ENCODE measurements at regions not wholly inside any gene's neighbourhood (a gene's known extent, or its start where the extent isn't known, plus 50 kb on each side); places are given as distances from the start of the nearest gene placed in this dataset.

GRCh38 chr6:3937438-3937837 is 88.3 kb downstream of the FAM50B start:
- DNase-seq, result no peak
- Histone ChIP-seq H3K4me1 (no peaks in the 10 kb centered on the region), H3K27ac (no peak overlapping the region), H3K4me3 (no peak overlapping the region), H3K36me3 (no peaks in the 10 kb centered on the region), H3K27me3 (peaks cover 0 to 33% (median 0%) of the 10 kb centered on the region in 4 donors), H3K9me3 (no peaks in the 10 kb centered on the region)
- no peak for TF ChIP-seq CTCF (IDR thresholded peaks at IDR 0.05)
- no peak for TF ChIP-seq POLR2A (IDR thresholded peaks at IDR 0.05)
- 69 to 85% methylated on average over 2 of the region's 2 CpGs for WGBS, 2 donors
- intact Hi-C loops (cut with DNase I), result no loop called here

- intact Hi-C loops (cut with DNase I), result no loop called here
These were observed 89.7 kb downstream of the FAM50B start for GRCh38 chr6:3938715-3939367.

GRCh38 chr6:3939368-3939958 is 90.3 kb downstream of the FAM50B start:
- no peak for DNase-seq
- Histone ChIP-seq H3K27ac (no peak overlapping the region), H3K4me1 (no peaks in the 10 kb centered on the region), H3K4me3 (no peak overlapping the region), H3K36me3 (no peaks in the 10 kb centered on the region), H3K27me3 (peaks cover 0 to 33% (median 0%) of the 10 kb centered on the region in 4 donors), H3K9me3 (no peaks in the 10 kb centered on the region)
- 90 to 100% methylated on average over 2 of the region's 7 CpGs for WGBS, 2 donors
- TF ChIP-seq CTCF (IDR thresholded peaks at IDR 0.05) (no peak), POLR2A (IDR thresholded peaks at IDR 0.05) (no peak)
- intact Hi-C loops (cut with DNase I), result no loop called here

More at GRCh38 chr6:3938715-3939367, 89.7 kb downstream of the FAM50B start:
- TF ChIP-seq POLR2A (IDR thresholded peaks at IDR 0.05) (no peak), CTCF (IDR thresholded peaks at IDR 0.05) (no peak)
- Histone ChIP-seq H3K27ac (no peak overlapping the region), H3K4me1 (no peaks in the 10 kb centered on the region), H3K36me3 (no peaks in the 10 kb centered on the region), H3K4me3 (no peak overlapping the region), H3K9me3 (no peaks in the 10 kb centered on the region), H3K27me3 (peaks cover 0 to 33% (median 0%) of the 10 kb centered on the region in 4 donors)
- DNase-seq, result no peak
- 81 to 98% methylated on average over 4 of the region's 4 CpGs for WGBS, 2 donors

- no peak overlapping the region for H3K4me3 ChIP-seq
- H3K9me3 ChIP-seq, result no peaks in the 10 kb centered on the region
- peaks cover 0 to 37% (median 0%) of the 10 kb centered on the region in 4 donors for H3K27me3 ChIP-seq
- no peak overlapping the region for H3K27ac ChIP-seq
- DNase-seq, result no peak
- H3K36me3 ChIP-seq, result no peaks in the 10 kb centered on the region
- 82% methylated on average over 4 to 6 of the region's 9 CpGs for WGBS, 2 donors
- H3K4me1 ChIP-seq, result no peaks in the 10 kb centered on the region
- intact Hi-C loops (cut with DNase I), result no loop called here
- no peak for TF ChIP-seq CTCF (IDR thresholded peaks at IDR 0.05)
- TF ChIP-seq POLR2A (IDR thresholded peaks at IDR 0.05), result no peak
These were observed 90.8 kb downstream of the FAM50B start for GRCh38 chr6:3939964-3940363.

- no peaks in the 10 kb centered on the region for H3K9me3 ChIP-seq
- 86 to 89% methylated on average over 3 of the region's 5 CpGs for WGBS, 2 donors
- no peak overlapping the region for H3K27ac ChIP-seq
- TF ChIP-seq CTCF (IDR thresholded peaks at IDR 0.05) (no peak), POLR2A (IDR thresholded peaks at IDR 0.05) (no peak)
- peaks cover 0 to 40% (median 0%) of the 10 kb centered on the region in 4 donors for H3K27me3 ChIP-seq
- intact Hi-C loops (cut with DNase I), result no loop called here
- H3K36me3 ChIP-seq, result no peaks in the 10 kb centered on the region
- no peak for DNase-seq
- H3K4me1 ChIP-seq, result no peaks in the 10 kb centered on the region
- no peak overlapping the region for H3K4me3 ChIP-seq
These were observed 91.5 kb downstream of the FAM50B start for GRCh38 chr6:3940703-3941102.
